ENCODE measurements at regions not wholly inside any gene's neighbourhood (a gene's known extent, or its start where the extent isn't known, plus 50 kb on each side); places are given as distances from the start of the nearest gene placed in this dataset.

- TF ChIP-seq TAF1 (IDR thresholded peaks at IDR 0.05; ENCODE audit: borderline replicate concordance, low read depth, low read length), result no peak
- no peak for TF ChIP-seq POLR2A (IDR thresholded peaks at IDR 0.05; ENCODE audit: low read depth, low read length)
Observed at GRCh38 chr16:48680881-48681280, 70.9 kb upstream of the N4BP1 start.

Data from GM12892 (cell line).